ENCODE measurements at regions not wholly inside any gene's neighbourhood (a gene's known extent, or its start where the extent isn't known, plus 50 kb on each side); places are given as distances from the start of the nearest gene placed in this dataset.

- H3K9ac ChIP-seq (ENCODE audit: low read length) = no peak overlapping the region
- H3K79me2 ChIP-seq (replicated peaks; ENCODE audit: insufficient read depth, low read length) = no peaks in the 10 kb centered on the region
- no peak overlapping the region for H3K27ac ChIP-seq (ENCODE audit: low read length)
- no peaks in the 10 kb centered on the region for H3K9me2 ChIP-seq (ENCODE audit: insufficient read depth, low read length)
- H2AFZ ChIP-seq (ENCODE audit: low read depth, low read length) = no peak overlapping the region
- H3K27me3 ChIP-seq (ENCODE audit: insufficient read depth, low read depth, low read length) = no peaks in the 10 kb centered on the region
- H3F3A ChIP-seq (ENCODE audit: insufficient read depth, low read length, poor library complexity, severe bottlenecking) = no peaks in the 10 kb centered on the region
- H3K4me3 ChIP-seq (ENCODE audit: low read length) = no peak overlapping the region
- no peaks in the 10 kb centered on the region for H3K9me3 ChIP-seq (ENCODE audit: low read length)
- no peak overlapping the region for H3K4me2 ChIP-seq (ENCODE audit: low read length)
- H3K36me3 ChIP-seq (ENCODE audit: insufficient read depth, low read length) = no peaks in the 10 kb centered on the region
- H4K20me1 ChIP-seq (ENCODE audit: insufficient read depth) = no peaks in the 10 kb centered on the region
- TF ChIP-seq TAF1 (IDR thresholded peaks at IDR 0.05; ENCODE audit: low read depth) (no peak), POLR2AphosphoS5 (IDR thresholded peaks at IDR 0.05) (no peak), EZH2 (IDR thresholded peaks at IDR 0.05; ENCODE audit: borderline replicate concordance, insufficient read depth, low read length, poor library complexity, severe bottlenecking) (no peak), RAD21 (conservative IDR thresholded peaks at IDR 0.05) (no peak), MXI1 (conservative IDR thresholded peaks at IDR 0.05; ENCODE audit: poor library complexity, severe bottlenecking) (no peak), SMC3 (conservative IDR thresholded peaks at IDR 0.05; ENCODE audit: poor library complexity) (no peak), EP300 (conservative IDR thresholded peaks at IDR 0.05; ENCODE audit: poor library complexity, severe bottlenecking) (no peak)
- TF ChIP-seq, protein P1, sequence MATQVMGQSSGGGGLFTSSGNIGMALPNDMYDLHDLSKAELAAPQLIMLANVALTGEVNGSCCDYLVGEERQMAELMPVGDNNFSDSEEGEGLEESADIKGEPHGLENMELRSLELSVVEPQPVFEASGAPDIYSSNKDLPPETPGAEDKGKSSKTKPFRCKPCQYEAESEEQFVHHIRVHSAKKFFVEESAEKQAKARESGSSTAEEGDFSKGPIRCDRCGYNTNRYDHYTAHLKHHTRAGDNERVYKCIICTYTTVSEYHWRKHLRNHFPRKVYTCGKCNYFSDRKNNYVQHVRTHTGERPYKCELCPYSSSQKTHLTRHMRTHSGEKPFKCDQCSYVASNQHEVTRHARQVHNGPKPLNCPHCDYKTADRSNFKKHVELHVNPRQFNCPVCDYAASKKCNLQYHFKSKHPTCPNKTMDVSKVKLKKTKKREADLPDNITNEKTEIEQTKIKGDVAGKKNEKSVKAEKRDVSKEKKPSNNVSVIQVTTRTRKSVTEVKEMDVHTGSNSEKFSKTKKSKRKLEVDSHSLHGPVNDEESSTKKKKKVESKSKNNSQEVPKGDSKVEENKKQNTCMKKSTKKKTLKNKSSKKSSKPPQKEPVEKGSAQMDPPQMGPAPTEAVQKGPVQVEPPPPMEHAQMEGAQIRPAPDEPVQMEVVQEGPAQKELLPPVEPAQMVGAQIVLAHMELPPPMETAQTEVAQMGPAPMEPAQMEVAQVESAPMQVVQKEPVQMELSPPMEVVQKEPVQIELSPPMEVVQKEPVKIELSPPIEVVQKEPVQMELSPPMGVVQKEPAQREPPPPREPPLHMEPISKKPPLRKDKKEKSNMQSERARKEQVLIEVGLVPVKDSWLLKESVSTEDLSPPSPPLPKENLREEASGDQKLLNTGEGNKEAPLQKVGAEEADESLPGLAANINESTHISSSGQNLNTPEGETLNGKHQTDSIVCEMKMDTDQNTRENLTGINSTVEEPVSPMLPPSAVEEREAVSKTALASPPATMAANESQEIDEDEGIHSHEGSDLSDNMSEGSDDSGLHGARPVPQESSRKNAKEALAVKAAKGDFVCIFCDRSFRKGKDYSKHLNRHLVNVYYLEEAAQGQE (IDR thresholded peaks at IDR 0.05; ENCODE audit: borderline replicate concordance) = no peak
- TF ChIP-seq, protein P2, sequence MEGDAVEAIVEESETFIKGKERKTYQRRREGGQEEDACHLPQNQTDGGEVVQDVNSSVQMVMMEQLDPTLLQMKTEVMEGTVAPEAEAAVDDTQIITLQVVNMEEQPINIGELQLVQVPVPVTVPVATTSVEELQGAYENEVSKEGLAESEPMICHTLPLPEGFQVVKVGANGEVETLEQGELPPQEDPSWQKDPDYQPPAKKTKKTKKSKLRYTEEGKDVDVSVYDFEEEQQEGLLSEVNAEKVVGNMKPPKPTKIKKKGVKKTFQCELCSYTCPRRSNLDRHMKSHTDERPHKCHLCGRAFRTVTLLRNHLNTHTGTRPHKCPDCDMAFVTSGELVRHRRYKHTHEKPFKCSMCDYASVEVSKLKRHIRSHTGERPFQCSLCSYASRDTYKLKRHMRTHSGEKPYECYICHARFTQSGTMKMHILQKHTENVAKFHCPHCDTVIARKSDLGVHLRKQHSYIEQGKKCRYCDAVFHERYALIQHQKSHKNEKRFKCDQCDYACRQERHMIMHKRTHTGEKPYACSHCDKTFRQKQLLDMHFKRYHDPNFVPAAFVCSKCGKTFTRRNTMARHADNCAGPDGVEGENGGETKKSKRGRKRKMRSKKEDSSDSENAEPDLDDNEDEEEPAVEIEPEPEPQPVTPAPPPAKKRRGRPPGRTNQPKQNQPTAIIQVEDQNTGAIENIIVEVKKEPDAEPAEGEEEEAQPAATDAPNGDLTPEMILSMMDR (IDR thresholded peaks at IDR 0.05; ENCODE audit: poor library complexity, severe bottlenecking) = no peak
Measured at GRCh38 chr3:194279101-194279500, 72.0 kb downstream of the CPN2 start.

DNA sequence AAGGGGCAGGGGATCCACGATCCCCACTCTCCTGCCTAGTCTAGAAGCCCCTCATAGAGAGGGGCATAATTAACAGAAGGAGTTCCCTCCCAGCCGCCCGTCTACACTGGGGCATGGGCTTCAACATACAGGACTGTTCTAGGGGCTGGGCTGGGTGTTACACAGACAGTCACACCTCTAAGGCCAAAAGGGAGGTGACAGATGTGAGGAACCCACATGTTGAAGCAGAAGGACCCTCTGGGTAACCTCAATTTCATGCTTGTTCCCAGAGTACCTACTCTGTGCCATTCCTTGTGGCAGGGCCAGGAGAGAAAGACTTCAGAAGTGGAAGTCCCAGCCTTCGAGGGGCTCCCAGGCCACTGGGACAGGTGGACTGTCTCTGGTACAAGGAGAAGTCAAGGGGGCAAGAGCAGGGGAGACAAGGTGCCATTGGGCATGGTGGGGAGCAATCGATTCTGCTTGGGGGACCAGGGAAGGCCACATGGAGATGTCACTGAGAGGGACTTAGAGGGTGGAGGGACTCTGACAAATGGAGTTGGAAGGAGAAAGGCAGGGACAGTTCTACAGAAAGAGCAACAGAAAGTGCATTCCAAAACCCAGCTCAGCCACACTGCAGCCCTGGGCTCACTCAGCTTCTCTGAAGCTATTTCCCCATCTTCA lies 71.3 kb downstream of the CPN2 start:
- no peaks in the 10 kb centered on the region for H3K9me2 ChIP-seq (ENCODE audit: insufficient read depth, low read length)
- H4K20me1 ChIP-seq (ENCODE audit: insufficient read depth) = no peaks in the 10 kb centered on the region
- H3K79me2 ChIP-seq (replicated peaks; ENCODE audit: insufficient read depth, low read length) = no peaks in the 10 kb centered on the region
- no peak for TF ChIP-seq EZH2 (IDR thresholded peaks at IDR 0.05; ENCODE audit: borderline replicate concordance, insufficient read depth, low read length, poor library complexity, severe bottlenecking)
- no peak for TF ChIP-seq EP300 (conservative IDR thresholded peaks at IDR 0.05; ENCODE audit: poor library complexity, severe bottlenecking)
- TF ChIP-seq POLR2AphosphoS5 (IDR thresholded peaks at IDR 0.05) = no peak
- no peak for TF ChIP-seq TAF1 (IDR thresholded peaks at IDR 0.05; ENCODE audit: low read depth)
- no peak for TF ChIP-seq RAD21 (conservative IDR thresholded peaks at IDR 0.05)
- TF ChIP-seq MXI1 (conservative IDR thresholded peaks at IDR 0.05; ENCODE audit: poor library complexity, severe bottlenecking) = no peak
- TF ChIP-seq SMC3 (conservative IDR thresholded peaks at IDR 0.05; ENCODE audit: poor library complexity) = no peak
- H3K9me3 ChIP-seq (ENCODE audit: low read length) = no peaks in the 10 kb centered on the region
- H3K27me3 ChIP-seq (ENCODE audit: insufficient read depth, low read depth, low read length) = no peaks in the 10 kb centered on the region
- no peak overlapping the region for H3K4me2 ChIP-seq (ENCODE audit: low read length)
- H3K9ac ChIP-seq (ENCODE audit: low read length) = no peak overlapping the region
- H2AFZ ChIP-seq (ENCODE audit: low read depth, low read length) = no peak overlapping the region
- H3K4me3 ChIP-seq (ENCODE audit: low read length) = no peak overlapping the region
- H3F3A ChIP-seq (ENCODE audit: insufficient read depth, low read length, poor library complexity, severe bottlenecking) = no peaks in the 10 kb centered on the region
- H3K27ac ChIP-seq (ENCODE audit: low read length) = no peak overlapping the region
- no peaks in the 10 kb centered on the region for H3K36me3 ChIP-seq (ENCODE audit: insufficient read depth, low read length)

All from neural cell (in vitro differentiated cells).